OCI-LY3 (cell line): ENCODE measurements at regions not wholly inside any gene's neighbourhood (a gene's known extent, or its start where the extent isn't known, plus 50 kb on each side); places are given as distances from the start of the nearest gene placed in this dataset.

Experiments used
- H2AFZ ChIP-seq: fragments of 200-600, 300-600 bp; shearing (Covaris generic); 2 replicates; pipeline ENCODE4 v1.6.0; 2014; ENCODE audit warnings: antibody characterized with exemption, low read depth, low read length
- H3K27ac ChIP-seq: fragments of 200-600, 300-600 bp; sonication (generic); 2 replicates; pipeline ENCODE4 v1.5.1; 2014; ENCODE audit warnings: mild to moderate bottlenecking, low read length, moderate library complexity, mixed read lengths
- H3K27me3 ChIP-seq: fragments of 200-600, 300-600 bp; sonication (generic); 2 replicates; pipeline ENCODE4 v1.6.1; 2014; ENCODE audit warnings: low read depth, low read length, mixed read lengths
- H3K36me3 ChIP-seq: fragments of 200-600, 300-600 bp; sonication (generic); replicated peaks from 2 replicates; pipeline ENCODE3; 2014; ENCODE audit warnings: low read depth, low read length, mixed read lengths
- H3K4me1 ChIP-seq: fragments of 300-600, 200-600 bp; sonication (generic); 2 replicates; pipeline ENCODE4 v1.6.1; 2014; ENCODE audit warnings: low read length, mixed read lengths
- H3K4me2 ChIP-seq: fragments of 200-600, 300-600 bp; sonication (generic); 2 replicates; pipeline ENCODE4 v1.6.1; 2014; ENCODE audit warnings: low read length, mixed read lengths
- H3K4me3 ChIP-seq: fragments of 300-600, 200-600 bp; sonication (generic); 2 replicates; pipeline ENCODE4 v1.5.1; 2014; ENCODE audit warnings: antibody characterized with exemption, mild to moderate bottlenecking, low read length, moderate library complexity
- H3K79me2 ChIP-seq: fragments of 300-600, 200-600 bp; shearing (Covaris generic); 2 replicates; pipeline ENCODE4 v1.6.1; 2014; ENCODE audit warnings: mild to moderate bottlenecking, low read length, mixed read lengths
- H3K9ac ChIP-seq: fragments of 300-600, 200-600 bp; shearing (Covaris generic); 2 replicates; pipeline ENCODE4 v1.6.0; 2014; ENCODE audit warnings: mild to moderate bottlenecking, low read length, moderate library complexity
- H3K9me3 ChIP-seq: fragments of 200-600, 300-600 bp; shearing (Covaris generic); 2 replicates; pipeline ENCODE4 v1.6.1; 2014; ENCODE audit warnings: low read length, mixed read lengths; ENCODE audit not compliant: insufficient read depth
- H4K20me1 ChIP-seq: fragments of 200-600, 300-600 bp; sonication (generic); 2 replicates; pipeline ENCODE4 v1.6.1; 2016; ENCODE audit warnings: low read length, mixed read lengths; ENCODE audit not compliant: insufficient read depth
- CTCF ChIP-seq: fragments of 200-600, 300-600 bp; sonication (generic); IDR thresholded peaks from 2 replicates; pipeline ENCODE4 v1.5.1; 2014; ENCODE audit warnings: antibody characterized with exemption, low read length, low read depth
- EZH2phosphoT487 ChIP-seq: fragments of 200-600 bp; shearing (Covaris generic); IDR thresholded peaks from 2 replicates; pipeline ENCODE4 v1.6.1; 2018; ENCODE audit warnings: antibody characterized with exemption, mixed run types, low read depth

DNA sequence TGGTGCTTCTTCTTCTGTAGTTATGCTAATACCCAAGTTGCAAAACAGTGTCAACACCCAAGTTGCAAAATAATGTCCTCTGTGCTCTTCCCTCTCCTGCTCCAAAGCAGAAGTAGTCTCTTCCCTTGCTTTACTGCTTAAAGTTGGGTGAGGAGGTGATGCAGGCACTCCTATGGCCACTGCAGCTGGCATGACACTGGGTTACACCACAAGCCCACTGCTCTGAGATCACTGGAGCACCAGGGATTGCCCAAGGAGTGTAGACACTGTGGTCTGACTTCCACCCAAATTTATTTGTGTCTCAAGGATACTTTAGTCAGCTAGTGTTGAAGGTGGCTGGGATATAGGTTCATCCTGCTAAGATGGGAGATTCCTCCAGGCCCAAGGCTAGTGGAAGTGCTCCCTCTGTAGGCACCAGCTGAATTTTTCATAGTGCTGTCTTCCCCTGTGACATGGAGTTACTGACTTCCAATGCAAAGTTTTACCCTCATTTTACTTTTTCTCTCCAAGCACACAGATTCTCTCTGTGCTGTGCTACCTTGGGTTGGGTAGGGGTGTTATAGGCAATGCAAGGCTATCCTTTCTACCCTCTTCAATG is 196.2 kb upstream of the TENT5D start:
- no peaks in the 10 kb centered on the region for H3K79me2 ChIP-seq
- no peak overlapping the region for H3K9ac ChIP-seq
- H3K9me3 ChIP-seq: no peaks in the 10 kb centered on the region
- H3K4me3 ChIP-seq: no peak overlapping the region
- TF ChIP-seq CTCF: 0 out of 2 replicates have a peak, but pooled peaks have one; percentile 8
- no peak for TF ChIP-seq EZH2phosphoT487
- H2AFZ ChIP-seq: no peak overlapping the region
- H4K20me1 ChIP-seq: no peaks in the 10 kb centered on the region
- no peaks in the 10 kb centered on the region for H3K4me1 ChIP-seq
- no peak overlapping the region for H3K4me2 ChIP-seq
- H3K27ac ChIP-seq: no peak overlapping the region
- H3K27me3 ChIP-seq: no peaks in the 10 kb centered on the region
- H3K36me3 ChIP-seq: no peaks in the 10 kb centered on the region

DNA sequence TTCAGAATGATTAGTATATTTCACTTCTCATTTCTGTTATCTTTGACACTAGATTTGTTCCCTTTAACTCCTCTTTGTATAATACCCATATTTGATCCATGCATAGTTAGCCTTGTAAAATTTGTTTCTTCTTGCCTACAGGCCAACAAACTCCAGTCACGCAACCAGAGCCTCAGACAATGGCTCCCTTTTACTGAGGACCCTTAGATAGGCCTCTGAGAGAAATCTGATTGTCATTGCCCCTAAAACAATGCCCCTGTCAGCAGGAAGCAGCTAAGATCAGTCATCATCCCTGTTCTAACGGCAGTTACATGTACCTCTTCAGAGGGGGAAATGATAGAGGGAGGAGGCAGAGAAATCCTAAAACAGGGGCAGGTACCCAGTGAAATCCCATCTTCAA is 190.6 kb upstream of the TENT5D start:
- Histone ChIP-seq H3K27me3 (no peaks in the 10 kb centered on the region), H3K4me1 (no peaks in the 10 kb centered on the region), H3K4me2 (no peak overlapping the region), H3K27ac (no peak overlapping the region), H3K79me2 (no peaks in the 10 kb centered on the region), H3K4me3 (no peak overlapping the region), H2AFZ (no peak overlapping the region), H3K36me3 (no peaks in the 10 kb centered on the region), H3K9ac (no peak overlapping the region), H3K9me3 (no peaks in the 10 kb centered on the region), H4K20me1 (no peaks in the 10 kb centered on the region)
- TF ChIP-seq CTCF: no peak
- TF ChIP-seq EZH2phosphoT487: no peak

DNA sequence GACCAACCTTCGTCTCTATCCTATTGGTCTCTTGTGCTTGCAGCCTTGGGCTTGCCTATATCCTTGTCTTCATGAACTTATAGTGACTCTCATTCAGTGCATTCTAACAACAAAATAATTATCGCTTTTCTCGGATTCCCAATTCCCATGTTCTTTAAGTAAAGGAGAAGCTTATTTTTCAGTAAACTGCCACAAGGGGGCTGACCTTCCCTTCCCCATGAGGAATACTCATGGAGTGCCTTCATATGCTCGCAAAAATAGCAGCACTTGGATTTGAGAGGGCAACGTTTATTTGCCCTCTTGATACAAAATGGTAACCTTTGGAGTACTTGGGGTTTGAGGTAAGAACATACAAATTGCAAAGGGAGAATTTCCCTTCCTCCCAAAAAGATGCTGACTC is 183.2 kb upstream of the TENT5D start:
- no peaks in the 10 kb centered on the region for H3K27me3 ChIP-seq
- no peaks in the 10 kb centered on the region for H3K9me3 ChIP-seq
- H3K79me2 ChIP-seq: no peaks in the 10 kb centered on the region
- H4K20me1 ChIP-seq: no peaks in the 10 kb centered on the region
- H3K4me2 ChIP-seq: no peak overlapping the region
- H3K4me3 ChIP-seq: no peak overlapping the region
- no peak overlapping the region for H3K27ac ChIP-seq
- no peaks in the 10 kb centered on the region for H3K4me1 ChIP-seq
- no peak overlapping the region for H3K9ac ChIP-seq
- no peak for TF ChIP-seq EZH2phosphoT487
- TF ChIP-seq CTCF: no peak
- H2AFZ ChIP-seq: no peak overlapping the region
- no peaks in the 10 kb centered on the region for H3K36me3 ChIP-seq

DNA sequence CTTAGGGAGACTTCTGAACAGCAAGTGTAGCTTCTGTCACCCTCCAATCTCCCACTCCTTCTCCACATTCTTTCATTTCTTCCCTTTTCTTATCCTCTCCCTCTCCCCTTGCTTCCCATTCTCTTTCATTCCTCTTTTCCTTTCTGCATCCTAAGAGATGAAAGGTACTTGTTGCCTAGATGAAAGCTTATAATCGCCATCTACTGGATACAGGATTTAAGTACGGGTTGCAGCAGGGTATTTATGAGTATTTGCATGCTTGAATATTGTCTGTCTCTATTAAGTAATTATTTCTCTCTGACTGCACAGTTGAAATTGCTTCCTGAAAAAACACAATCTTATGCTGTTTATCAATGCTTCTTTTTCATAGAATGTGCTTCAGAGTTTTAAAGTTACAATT is 174.0 kb upstream of the TENT5D start:
- H3K36me3 ChIP-seq: no peaks in the 10 kb centered on the region
- no peak overlapping the region for H3K27ac ChIP-seq
- H2AFZ ChIP-seq: no peak overlapping the region
- TF ChIP-seq CTCF (peak; percentile 21; the same call in 1 of the 2 replicates), EZH2phosphoT487 (no peak)
- H3K4me2 ChIP-seq: no peak overlapping the region
- no peaks in the 10 kb centered on the region for H3K79me2 ChIP-seq
- no peaks in the 10 kb centered on the region for H3K4me1 ChIP-seq
- H3K9ac ChIP-seq: no peak overlapping the region
- no peaks in the 10 kb centered on the region for H3K27me3 ChIP-seq
- no peaks in the 10 kb centered on the region for H4K20me1 ChIP-seq
- no peak overlapping the region for H3K4me3 ChIP-seq
- H3K9me3 ChIP-seq: no peaks in the 10 kb centered on the region
